ENCODE measurements at regions not wholly inside any gene's neighbourhood (a gene's known extent, or its start where the extent isn't known, plus 50 kb on each side); places are given as distances from the start of the nearest gene placed in this dataset.

- Histone ChIP-seq H3K23me2 (ENCODE audit: insufficient read length, low read depth, low read length, poor library complexity, severe bottlenecking) (no peaks in the 10 kb centered on the region), H4K5ac (ENCODE audit: insufficient read length, low read depth, low read length) (no peak overlapping the region), H3K23ac (ENCODE audit: insufficient read length, low read depth, low read length) (no peak overlapping the region), H2BK20ac (ENCODE audit: low read depth, low read length, poor library complexity, severe bottlenecking) (no peak overlapping the region), H3K79me2 (ENCODE audit: insufficient read depth, low read length) (no peaks in the 10 kb centered on the region), H4K8ac (replicated peaks; ENCODE audit: insufficient read length, low read depth, low read length) (no peak overlapping the region), H2BK15ac (ENCODE audit: low read depth, low read length) (no peak overlapping the region), H2BK120ac (ENCODE audit: low read depth, low read length, poor library complexity, severe bottlenecking) (no peak overlapping the region), H3K4me2 (ENCODE audit: insufficient read depth, insufficient read length, low read length) (no peak overlapping the region), H2BK5ac (ENCODE audit: insufficient read length, low read length) (no peak overlapping the region), H3K14ac (ENCODE audit: insufficient read depth, low read length) (no peak overlapping the region), H2AK5ac (ENCODE audit: insufficient read length, low read length) (no peak overlapping the region), H4K20me1 (ENCODE audit: control insufficient read depth, insufficient read depth, insufficient read length) (no peaks in the 10 kb centered on the region), H3K4me1 (ENCODE audit: insufficient read depth, low read length) (peaks cover 2% of the 10 kb centered on the region; the same call in 1 of the 2 replicates), H3K27me3 (ENCODE audit: insufficient read depth, low read length) (no peaks in the 10 kb centered on the region), H2BK12ac (ENCODE audit: insufficient read length, low read depth, low read length) (no peak overlapping the region), H3K9ac (ENCODE audit: extremely low read depth, insufficient read length, low read length) (no peak overlapping the region), H3K27ac (ENCODE audit: insufficient read length, low read depth, low read length) (no peak overlapping the region), H3K18ac (ENCODE audit: insufficient read length, low read depth, low read length) (no peak overlapping the region), H4K91ac (ENCODE audit: insufficient read length, low read depth, low read length) (no peak overlapping the region), H3T11ph (ENCODE audit: low read length) (no peak overlapping the region), H2AFZ (ENCODE audit: low read length) (no peak overlapping the region), H3K56ac (ENCODE audit: insufficient read length, low read depth, low read length) (no peak overlapping the region), H3K9me3 (ENCODE audit: control insufficient read depth, low read depth, low read length) (no peaks in the 10 kb centered on the region), H3K4ac (ENCODE audit: low read depth, low read length) (no peak overlapping the region), H3K79me1 (ENCODE audit: insufficient read depth, low read depth, low read length, poor library complexity, severe bottlenecking) (no peaks in the 10 kb centered on the region)
- no peak for TF ChIP-seq CTCF (conservative IDR thresholded peaks at IDR 0.05)
- H3K27ac Mint-ChIP-seq, result no peak overlapping the region
- H3K4me3 Mint-ChIP-seq, result no peak overlapping the region
- H3K36me3 Mint-ChIP-seq (ENCODE audit: insufficient read depth in 1 of 3, low read depth in 3 of 3), result no peaks in the 10 kb centered on the region
- peaks cover 31 to 38% of the 10 kb centered on the region in 2 experiments for H3K4me1 Mint-ChIP-seq
- no CpG with 5 or more reads among the region's 1 CpG for WGBS (ENCODE audit: extremely low coverage, insufficient read length, low lambda C conversion rate)
- no peaks in the 10 kb centered on the region for H3K9me3 Mint-ChIP-seq
- H3K27me3 Mint-ChIP-seq (ENCODE audit: low read depth), result no peaks in the 10 kb centered on the region
- no peak for DNase-seq
Measured at GRCh38 chr2:145593280-145593679, 1073.4 kb upstream of the ZEB2 start.
